Activated naive CD8-positive, alpha-beta T cell treated with anti-CD3 and anti-CD28 coated beads, Interleukin-2, amount 10 ng/mL, durations not matched to agents 7 days and 5 days (primary cell): ENCODE measurements at regions not wholly inside any gene's neighbourhood (a gene's known extent, or its start where the extent isn't known, plus 50 kb on each side); places are given as distances from the start of the nearest gene placed in this dataset.

ENCODE experiments used
- ATAC-seq: fragments of 150-1000 bp; cut with Tn5 transposase; one replicate; pipeline ENCODE4 v1.10.0; 2021; ENCODE audit warnings: low read depth, moderate library complexity
- POLR2A ChIA-PET: fragments of 350-600 bp; sonication (Branson Sonifier 250); formaldehyde crosslinking; loops from one replicate; lab custom pipeline; 2021; ENCODE audit warnings: antibody characterized with exemption; lab: Charles Lee
- DNase-seq: peaks from one replicate; pipeline ENCODE4 v3.0.0; 2021
- H3K27ac Mint-ChIP-seq: one replicate; pipeline ENCODE4 v1.8.0; 2022; ENCODE audit warnings: mild to moderate bottlenecking, mixed read lengths
- H3K27me3 Mint-ChIP-seq: one replicate; pipeline ENCODE4 v1.8.0; 2022; ENCODE audit warnings: mild to moderate bottlenecking, moderate library complexity, mixed read lengths
- H3K36me3 Mint-ChIP-seq: one replicate; pipeline ENCODE4 v1.8.0; 2021; ENCODE audit warnings: mild to moderate bottlenecking, mixed read lengths
- H3K4me1 Mint-ChIP-seq: one replicate; pipeline ENCODE4 v1.8.0; 2021; ENCODE audit warnings: mixed read lengths
- H3K4me3 Mint-ChIP-seq: one replicate; pipeline ENCODE4 v1.8.0; 2022; ENCODE audit warnings: mild to moderate bottlenecking, moderate library complexity, mixed read lengths
- H3K9me3 Mint-ChIP-seq: one replicate; pipeline ENCODE4 v1.8.0; 2021; ENCODE audit warnings: mixed read lengths

DNA sequence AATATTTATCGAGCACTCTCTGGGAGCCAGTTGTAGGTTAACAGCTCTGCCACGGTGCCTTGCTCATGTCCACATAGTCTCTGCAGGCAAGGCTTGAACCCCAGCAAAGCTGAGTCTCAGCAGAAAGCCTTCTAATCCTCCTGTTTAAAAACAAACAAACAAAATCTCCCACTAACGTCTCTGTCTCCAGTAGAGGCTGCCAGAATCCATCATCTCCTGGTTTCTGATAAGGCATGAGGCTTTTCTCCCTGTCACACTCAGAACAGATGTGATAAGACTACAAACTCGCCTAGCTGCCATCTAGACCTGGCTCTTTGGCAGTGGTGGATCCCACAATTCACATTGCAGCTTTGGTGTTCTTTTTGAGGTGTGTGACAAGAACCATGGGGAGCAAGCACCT lies 813.2 kb downstream of the AACS start:
- POLR2A ChIA-PET = no interaction called here
- no peak overlapping the region for H3K27ac Mint-ChIP-seq
- H3K9me3 Mint-ChIP-seq = no peaks in the 10 kb centered on the region
- H3K4me3 Mint-ChIP-seq = no peak overlapping the region
- H3K27me3 Mint-ChIP-seq = no peaks in the 10 kb centered on the region
- ATAC-seq (no peak), DNase-seq (no peak)
- no peaks in the 10 kb centered on the region for H3K36me3 Mint-ChIP-seq
- H3K4me1 Mint-ChIP-seq = no peaks in the 10 kb centered on the region

DNA sequence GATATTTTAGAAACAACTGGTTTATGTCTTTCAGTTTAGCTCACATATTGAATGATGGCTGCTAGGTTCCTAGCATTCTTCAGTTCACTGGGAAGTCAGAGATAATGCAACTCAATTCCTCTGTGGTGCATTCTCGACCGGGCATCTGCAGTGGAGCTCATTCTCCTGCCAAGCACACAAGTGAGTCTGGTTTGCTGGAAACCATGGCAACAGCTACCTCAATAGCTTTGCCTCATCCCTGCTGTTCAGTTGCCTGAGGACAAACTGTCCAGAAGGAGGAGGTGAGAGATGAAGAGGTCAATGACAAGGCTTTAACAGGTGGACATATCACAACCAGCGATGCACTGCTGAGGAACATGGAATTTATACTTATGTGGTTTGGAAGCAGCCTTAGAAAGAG lies 816.9 kb downstream of the AACS start:
- H3K4me3 Mint-ChIP-seq = no peak overlapping the region
- no peak overlapping the region for H3K27ac Mint-ChIP-seq
- DNase-seq (no peak), ATAC-seq (no peak)
- peaks cover 4% of the 10 kb centered on the region for H3K9me3 Mint-ChIP-seq
- no peaks in the 10 kb centered on the region for H3K27me3 Mint-ChIP-seq
- H3K36me3 Mint-ChIP-seq = no peaks in the 10 kb centered on the region
- POLR2A ChIA-PET = no interaction called here
- H3K4me1 Mint-ChIP-seq = no peaks in the 10 kb centered on the region

DNA sequence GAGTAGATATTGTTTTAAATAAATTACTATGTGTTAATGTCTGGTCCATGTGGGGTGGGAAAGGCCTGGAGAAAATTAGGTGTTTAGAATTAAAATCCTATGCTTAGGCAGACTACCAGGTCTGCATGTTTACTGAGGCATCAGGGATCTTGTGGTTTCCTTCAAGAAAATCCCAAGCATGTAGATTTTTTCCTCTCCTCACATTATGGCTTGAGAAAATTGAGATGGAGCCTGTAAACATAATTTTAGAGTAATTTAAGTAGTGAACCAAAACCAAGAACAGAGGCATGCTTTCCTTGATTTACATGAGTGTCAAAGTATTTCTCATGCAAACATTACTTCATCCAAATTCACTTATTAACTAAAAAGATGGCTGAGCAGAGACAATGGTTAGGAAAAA lies 823.7 kb downstream of the AACS start:
- no peaks in the 10 kb centered on the region for H3K36me3 Mint-ChIP-seq
- no peaks in the 10 kb centered on the region for H3K4me1 Mint-ChIP-seq
- no peak for DNase-seq
- H3K4me3 Mint-ChIP-seq = no peak overlapping the region
- H3K27ac Mint-ChIP-seq = no peak overlapping the region
- peaks cover 8% of the 10 kb centered on the region for H3K9me3 Mint-ChIP-seq
- no peak for ATAC-seq
- POLR2A ChIA-PET = no interaction called here
- H3K27me3 Mint-ChIP-seq = no peaks in the 10 kb centered on the region

DNA sequence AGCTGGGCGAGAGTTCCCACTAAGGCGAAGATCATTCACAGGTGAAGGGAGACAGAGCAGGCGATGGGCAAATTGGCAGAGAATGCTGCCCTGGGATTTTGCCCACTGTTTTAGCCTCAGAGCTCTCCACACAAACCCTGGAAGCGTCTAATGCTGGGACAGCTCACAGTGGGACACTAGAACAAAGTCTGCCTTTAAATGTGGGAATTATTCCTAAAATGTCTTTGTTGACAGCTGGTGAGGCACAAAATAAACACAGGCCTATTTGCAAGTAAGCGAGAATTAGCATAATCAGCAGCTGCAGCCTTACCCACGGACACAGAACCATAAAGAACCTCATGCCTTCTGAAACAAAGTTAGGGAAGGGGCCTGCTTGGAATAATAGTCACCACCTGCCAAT lies 824.5 kb downstream of the AACS start:
- H3K9me3 Mint-ChIP-seq = peaks cover 5% of the 10 kb centered on the region
- DNase-seq (no peak), ATAC-seq (no peak)
- no peaks in the 10 kb centered on the region for H3K27me3 Mint-ChIP-seq
- no peak overlapping the region for H3K27ac Mint-ChIP-seq
- no peaks in the 10 kb centered on the region for H3K36me3 Mint-ChIP-seq
- no peaks in the 10 kb centered on the region for H3K4me1 Mint-ChIP-seq
- no peak overlapping the region for H3K4me3 Mint-ChIP-seq
- POLR2A ChIA-PET = no interaction called here

DNA sequence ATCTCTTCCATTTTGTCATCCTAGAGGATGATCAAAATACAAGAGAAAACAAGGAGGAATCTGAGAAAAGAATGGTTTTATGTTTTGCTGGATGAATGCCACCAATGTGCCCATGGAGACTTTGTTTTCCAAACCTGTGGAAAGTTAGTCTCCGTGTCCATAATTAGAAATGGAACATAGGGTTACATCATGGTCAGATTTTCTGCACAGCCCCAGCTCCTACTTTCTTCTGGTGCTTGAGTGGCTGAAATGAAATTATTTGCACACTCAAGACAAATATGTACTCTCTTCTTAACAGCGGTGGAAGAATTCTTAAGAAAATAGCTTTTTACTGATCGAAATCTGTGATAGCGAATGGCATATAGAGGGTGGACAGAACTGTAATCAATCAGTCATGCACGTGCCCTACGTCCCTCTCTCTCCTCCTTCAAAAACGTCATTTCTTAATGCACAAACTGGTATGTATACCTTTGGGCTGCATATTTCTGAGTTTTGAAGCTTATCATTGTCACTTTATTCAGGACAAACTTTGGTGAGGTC lies 825.2 kb downstream of the AACS start:
- POLR2A ChIA-PET = no interaction called here
- H3K4me3 Mint-ChIP-seq = no peak overlapping the region
- H3K27me3 Mint-ChIP-seq = no peaks in the 10 kb centered on the region
- no peak overlapping the region for H3K27ac Mint-ChIP-seq
- H3K4me1 Mint-ChIP-seq = no peaks in the 10 kb centered on the region
- H3K9me3 Mint-ChIP-seq = peaks cover 4% of the 10 kb centered on the region
- DNase-seq = no peak
- no peak for ATAC-seq
- no peaks in the 10 kb centered on the region for H3K36me3 Mint-ChIP-seq

DNA sequence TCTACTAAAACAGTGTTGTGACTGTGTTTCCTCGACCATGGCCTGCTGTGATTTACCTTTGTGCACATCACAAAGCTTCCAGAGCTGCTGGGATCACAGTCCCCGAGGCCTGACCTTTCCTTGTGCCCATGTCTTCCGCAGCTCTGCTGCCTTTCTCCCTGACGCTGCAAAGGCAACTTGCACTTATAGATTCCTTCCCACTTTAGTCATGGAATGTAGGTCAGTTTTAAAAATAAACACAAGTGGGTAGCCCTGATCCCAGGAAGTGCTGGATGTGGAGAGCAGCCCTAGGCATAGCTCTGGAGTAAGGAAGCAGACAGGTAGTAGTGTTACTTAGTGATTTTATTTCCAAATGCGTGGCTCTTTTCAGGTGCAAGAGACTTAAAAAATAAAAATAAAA lies 825.7 kb downstream of the AACS start:
- H3K27me3 Mint-ChIP-seq = no peaks in the 10 kb centered on the region

DNA sequence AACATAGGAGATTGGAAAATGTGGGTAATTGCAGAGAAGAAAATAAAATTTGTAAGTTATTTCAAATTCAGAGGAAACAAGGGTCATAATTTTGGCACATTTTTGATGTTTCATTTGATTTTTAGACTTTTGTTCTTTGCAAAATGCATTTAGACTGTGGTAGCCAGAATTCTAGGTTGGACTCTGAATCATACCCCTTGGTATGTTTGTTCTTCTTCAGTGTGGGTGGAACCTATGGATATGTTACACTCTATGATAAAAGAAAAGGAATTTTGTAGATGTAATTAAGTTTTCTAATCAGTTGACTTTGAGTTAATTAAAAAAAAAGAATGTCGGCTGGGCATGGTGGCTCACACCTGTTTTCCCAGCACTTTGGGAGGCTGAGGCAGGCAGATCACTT lies 827.0 kb downstream of the AACS start:
- ATAC-seq = no peak
- H3K27me3 Mint-ChIP-seq = no peaks in the 10 kb centered on the region
- POLR2A ChIA-PET = no interaction called here

More for the DNA sequence above, 825.7 kb downstream of the AACS start:
- no peak overlapping the region for H3K4me3 Mint-ChIP-seq
- no peaks in the 10 kb centered on the region for H3K36me3 Mint-ChIP-seq
- DNase-seq (no peak), ATAC-seq (no peak)
- POLR2A ChIA-PET = no interaction called here
- H3K4me1 Mint-ChIP-seq = no peaks in the 10 kb centered on the region
- peaks cover 4% of the 10 kb centered on the region for H3K9me3 Mint-ChIP-seq
- no peak overlapping the region for H3K27ac Mint-ChIP-seq

DNA sequence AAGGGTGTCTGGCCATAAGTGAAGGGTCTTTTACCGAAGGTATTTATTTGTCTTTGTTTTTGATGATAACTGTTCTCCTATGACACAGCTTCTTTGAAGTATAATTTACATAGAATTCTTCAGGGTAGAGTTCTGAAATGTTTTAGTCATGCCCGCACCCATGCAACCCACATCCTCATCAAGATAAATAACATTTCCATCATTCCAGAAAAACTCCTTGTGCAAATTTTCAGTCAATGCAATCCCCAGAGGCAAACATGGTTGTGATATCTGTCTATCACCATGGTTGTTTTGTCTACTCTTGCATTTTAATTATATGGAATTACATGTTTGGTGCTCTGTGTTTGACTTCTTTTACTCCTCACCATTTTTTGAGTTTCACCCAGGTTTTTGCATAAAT lies 837.8 kb downstream of the AACS start:
- Mint-ChIP-seq H3K4me3 (no peak overlapping the region), H3K27me3 (no peaks in the 10 kb centered on the region), H3K27ac (no peak overlapping the region), H3K36me3 (no peaks in the 10 kb centered on the region), H3K9me3 (peaks cover 3% of the 10 kb centered on the region), H3K4me1 (no peaks in the 10 kb centered on the region)
- DNase-seq (no peak), ATAC-seq (no peak)
- POLR2A ChIA-PET = no interaction called here

More for the DNA sequence above, 827.0 kb downstream of the AACS start:
- DNase-seq = no peak
- Mint-ChIP-seq H3K27ac (no peak overlapping the region), H3K4me1 (no peaks in the 10 kb centered on the region), H3K36me3 (no peaks in the 10 kb centered on the region), H3K9me3 (peaks cover 4% of the 10 kb centered on the region), H3K4me3 (no peak overlapping the region)

DNA sequence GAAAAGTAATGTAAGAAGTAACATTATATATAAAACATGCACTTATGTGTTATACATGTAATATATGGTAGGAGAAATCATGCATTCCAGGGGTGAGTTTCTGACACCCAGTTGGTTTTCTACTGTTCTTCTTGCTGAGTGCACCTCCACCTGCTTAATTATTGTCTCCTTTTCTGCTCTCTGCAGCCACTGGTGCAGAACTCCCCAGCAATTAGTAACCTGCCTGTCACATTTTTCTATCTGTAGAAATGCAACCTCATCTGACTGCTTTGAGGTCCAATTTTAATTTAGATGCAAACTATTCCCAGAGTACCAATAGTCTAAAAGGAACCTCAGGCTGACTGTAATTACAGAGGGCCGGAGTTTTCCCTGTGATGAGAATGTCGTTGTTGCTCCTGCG lies 842.1 kb downstream of the AACS start:
- no peak overlapping the region for H3K27ac Mint-ChIP-seq
- H3K27me3 Mint-ChIP-seq = no peaks in the 10 kb centered on the region
- no peak overlapping the region for H3K4me3 Mint-ChIP-seq
- H3K4me1 Mint-ChIP-seq = no peaks in the 10 kb centered on the region
- peaks cover 5% of the 10 kb centered on the region for H3K9me3 Mint-ChIP-seq
- ATAC-seq (no peak), DNase-seq (no peak)
- POLR2A ChIA-PET = no interaction called here
- H3K36me3 Mint-ChIP-seq = no peaks in the 10 kb centered on the region

DNA sequence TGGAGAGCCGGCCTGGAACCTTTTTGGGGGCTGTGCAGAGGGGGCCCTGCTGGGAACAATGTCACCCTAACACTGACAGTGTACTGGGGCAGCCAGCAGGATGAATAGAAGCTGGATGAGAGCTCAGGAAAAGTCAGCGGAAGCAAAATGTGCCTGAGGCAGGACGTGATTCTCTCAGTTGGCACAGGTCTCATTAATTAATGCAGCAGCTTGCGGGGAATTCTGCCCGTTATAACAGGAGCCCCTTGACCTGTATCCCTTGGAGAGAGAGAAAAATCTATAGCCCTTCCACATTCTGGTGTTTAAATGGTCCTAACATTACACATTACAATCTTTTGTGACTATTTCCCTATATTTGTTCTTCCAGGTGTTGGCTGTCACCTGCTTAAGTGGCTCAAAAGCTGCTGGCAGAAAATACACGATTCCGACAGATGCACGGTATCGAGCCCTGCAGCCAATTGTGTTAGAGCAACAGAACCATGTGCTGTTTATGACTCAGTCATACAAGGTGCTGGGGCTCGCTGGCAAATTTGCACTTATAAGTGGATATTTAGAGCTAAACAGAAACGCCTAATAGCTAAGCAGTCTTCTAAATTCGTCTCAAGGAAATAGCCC lies 854.7 kb downstream of the AACS start:
- POLR2A ChIA-PET = no interaction called here
- no peak overlapping the region for H3K4me3 Mint-ChIP-seq
- no peak for ATAC-seq

DNA sequence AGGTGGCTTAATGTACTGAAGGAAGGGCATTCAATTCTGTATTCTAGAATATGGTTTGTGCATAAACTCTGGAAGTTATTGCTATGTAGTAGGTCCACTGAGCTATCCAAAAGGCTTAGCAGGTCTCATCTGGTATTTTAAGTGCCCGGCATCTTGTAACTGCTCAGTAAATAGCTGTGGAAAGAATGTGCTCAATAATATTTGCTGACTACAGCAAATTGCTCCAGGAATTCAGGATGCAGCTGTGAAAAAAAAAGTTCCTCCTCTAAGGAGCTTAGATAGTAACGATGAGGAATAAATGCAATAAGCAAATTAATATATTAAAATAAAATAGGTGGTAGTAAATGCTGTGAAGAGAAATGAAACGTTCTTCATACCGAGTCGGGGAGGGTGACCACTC lies 857.1 kb downstream of the AACS start:
- H3K4me1 Mint-ChIP-seq = no peaks in the 10 kb centered on the region
- no peaks in the 10 kb centered on the region for H3K36me3 Mint-ChIP-seq

More for the DNA sequence above, 854.7 kb downstream of the AACS start:
- no peak overlapping the region for H3K27ac Mint-ChIP-seq
- DNase-seq = no peak
- H3K36me3 Mint-ChIP-seq = no peaks in the 10 kb centered on the region
- H3K9me3 Mint-ChIP-seq = peaks cover 4% of the 10 kb centered on the region
- no peaks in the 10 kb centered on the region for H3K4me1 Mint-ChIP-seq
- H3K27me3 Mint-ChIP-seq = no peaks in the 10 kb centered on the region

DNA sequence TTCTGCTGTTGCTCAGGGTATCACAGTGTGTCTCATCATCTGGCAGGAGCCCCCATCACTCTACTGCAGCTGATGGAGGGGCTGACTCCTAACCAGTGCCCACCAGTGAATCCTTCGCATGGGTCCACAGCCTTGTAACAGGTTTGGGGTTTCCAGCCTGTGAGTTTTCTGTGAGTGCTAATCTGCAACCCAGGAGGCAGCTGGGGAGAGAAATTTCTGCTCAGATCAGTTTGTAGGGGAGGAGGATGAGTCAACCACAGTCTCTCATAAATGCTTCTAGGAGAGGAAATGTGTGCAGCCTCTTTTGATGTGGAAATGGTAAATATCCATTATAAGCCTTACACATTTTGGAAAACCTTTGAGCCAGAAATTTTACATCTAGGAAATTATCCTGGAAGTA lies 871.3 kb downstream of the AACS start:
- Mint-ChIP-seq H3K27me3 (no peaks in the 10 kb centered on the region), H3K36me3 (no peaks in the 10 kb centered on the region), H3K4me3 (no peak overlapping the region), H3K4me1 (no peaks in the 10 kb centered on the region), H3K9me3 (peaks cover 2% of the 10 kb centered on the region), H3K27ac (no peak overlapping the region)
- POLR2A ChIA-PET = no interaction called here
- ATAC-seq (no peak), DNase-seq (no peak)

More for the DNA sequence above, 857.1 kb downstream of the AACS start:
- Mint-ChIP-seq H3K27me3 (no peaks in the 10 kb centered on the region), H3K4me3 (no peak overlapping the region), H3K9me3 (peaks cover 4% of the 10 kb centered on the region), H3K27ac (no peak overlapping the region)
- POLR2A ChIA-PET = no interaction called here
- no peak for ATAC-seq
- DNase-seq = no peak

DNA sequence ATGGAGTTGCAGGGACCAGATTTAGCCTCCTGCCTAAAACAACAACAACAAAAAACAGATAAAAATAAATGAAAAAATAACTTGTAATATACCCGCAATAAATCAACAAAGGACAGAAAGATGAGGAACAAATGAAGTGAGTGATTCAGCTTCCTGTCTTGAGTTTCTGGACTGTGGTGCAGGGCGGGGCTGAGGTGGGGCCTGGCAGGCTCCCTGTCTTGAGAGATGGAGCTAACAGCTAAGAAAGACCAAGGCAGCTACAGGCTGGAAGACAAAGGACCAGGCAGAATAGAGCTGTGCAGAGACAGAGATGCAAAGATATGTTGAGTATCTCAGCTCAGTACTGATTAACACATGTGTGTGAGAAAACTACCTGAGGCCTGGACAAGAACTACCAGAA lies 879.2 kb downstream of the AACS start:
- Mint-ChIP-seq H3K4me1 (no peaks in the 10 kb centered on the region), H3K27ac (no peak overlapping the region), H3K27me3 (no peaks in the 10 kb centered on the region), H3K4me3 (no peak overlapping the region), H3K36me3 (no peaks in the 10 kb centered on the region), H3K9me3 (no peaks in the 10 kb centered on the region)
- ATAC-seq = no peak
- no peak for DNase-seq
- POLR2A ChIA-PET = no interaction called here

DNA sequence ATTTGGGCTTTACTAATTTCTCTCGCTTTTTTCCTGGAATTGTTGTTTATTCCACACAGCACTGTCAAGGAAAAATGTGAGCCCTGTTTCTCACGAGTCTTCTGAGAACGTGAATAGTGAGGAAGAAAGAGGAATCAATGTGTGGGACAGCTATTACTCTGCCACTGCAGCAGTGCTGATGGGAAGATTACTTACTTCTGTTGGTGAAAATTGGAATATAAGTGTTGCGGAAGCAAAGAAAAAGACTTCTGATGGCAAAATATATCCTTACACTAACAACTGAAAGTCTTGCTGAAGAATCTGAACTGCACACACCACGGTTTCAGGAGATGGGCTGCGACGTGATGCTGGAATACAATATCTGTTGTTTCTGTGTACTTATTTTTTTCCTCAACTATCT lies 884.2 kb downstream of the AACS start:
- POLR2A ChIA-PET = no interaction called here
- Mint-ChIP-seq H3K27me3 (no peaks in the 10 kb centered on the region), H3K27ac (no peak overlapping the region), H3K36me3 (no peaks in the 10 kb centered on the region), H3K4me1 (no peaks in the 10 kb centered on the region), H3K9me3 (peaks cover 6% of the 10 kb centered on the region), H3K4me3 (no peak overlapping the region)
- no peak for DNase-seq
- ATAC-seq = no peak
